ENCODE measurements at regions not wholly inside any gene's neighbourhood (a gene's known extent, or its start where the extent isn't known, plus 50 kb on each side); places are given as distances from the start of the nearest gene placed in this dataset.
"Not testable (repeated sequence)": the region's sequence is repeated elsewhere in the genome, so short reads cannot be mapped to it uniquely, and the experiment has no call there.

DNA sequence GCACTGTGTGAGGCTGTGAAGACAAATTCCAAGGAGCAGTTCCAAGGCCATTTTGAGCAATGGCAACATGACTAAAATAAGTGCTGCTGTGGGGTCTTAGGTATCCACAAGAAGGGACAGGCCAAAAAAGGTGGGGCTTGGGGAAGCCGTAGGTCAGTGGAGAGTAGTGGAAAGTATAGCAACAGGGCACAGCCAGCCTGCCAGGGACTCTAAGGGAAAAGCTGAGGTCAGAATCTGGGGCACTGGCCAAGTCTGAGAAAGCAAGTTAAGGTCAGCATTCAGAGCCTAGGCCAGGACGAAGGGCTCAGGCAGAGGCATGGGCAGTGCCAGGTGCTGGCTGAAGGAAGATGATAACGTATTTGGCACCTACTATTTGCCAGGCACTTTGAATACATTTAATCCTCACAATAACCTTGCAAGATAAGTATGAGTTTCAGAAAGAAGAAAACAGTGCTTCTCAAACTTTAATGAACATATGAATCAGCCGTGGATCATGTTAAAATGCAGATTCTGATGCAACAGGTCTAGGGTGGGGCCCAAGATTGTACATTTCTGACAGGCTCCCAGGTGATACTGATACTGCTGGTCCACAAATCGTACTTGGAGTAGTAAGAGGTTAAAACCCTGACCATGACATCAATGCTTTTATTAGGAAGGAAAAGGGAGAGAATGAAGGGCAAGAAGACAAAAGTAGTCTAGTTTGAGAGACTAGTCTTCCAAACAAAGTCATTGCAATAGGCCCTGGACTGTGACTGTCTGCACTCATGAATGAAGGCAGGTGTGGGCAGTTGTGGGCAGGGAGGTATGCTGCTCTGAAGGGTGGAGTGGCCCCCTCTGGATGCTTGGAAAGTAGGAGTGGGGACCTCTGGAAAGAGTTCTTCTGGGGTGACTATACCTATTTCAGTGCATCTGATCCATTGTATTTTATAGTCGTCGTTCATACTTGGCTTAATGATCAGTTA, 106.3 kb upstream of the ANKRD28 start:
- DNase-seq (ENCODE audit: low read depth in 2 of 2), result no peak

DNA sequence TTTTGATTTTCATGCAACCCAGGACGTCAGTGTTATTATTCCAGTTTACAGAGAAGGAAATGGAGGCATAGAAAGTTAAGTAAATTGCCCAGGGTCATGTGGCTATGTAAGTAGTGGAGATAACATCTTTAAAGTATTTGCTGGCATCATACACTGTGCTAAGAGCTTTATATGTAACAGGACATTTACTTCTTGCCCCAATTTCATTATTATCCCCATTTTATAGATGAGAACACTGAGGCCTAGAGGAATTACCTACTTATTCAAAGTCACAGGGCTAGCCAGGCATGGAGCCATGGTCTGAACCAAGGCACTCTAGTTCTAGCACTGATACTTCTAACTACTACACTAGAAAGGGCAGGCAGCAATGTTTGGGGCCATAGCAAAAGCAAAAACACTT, 107.3 kb upstream of the ANKRD28 start:
- DNase-seq (ENCODE audit: low read depth in 2 of 2), result no peak

DNA sequence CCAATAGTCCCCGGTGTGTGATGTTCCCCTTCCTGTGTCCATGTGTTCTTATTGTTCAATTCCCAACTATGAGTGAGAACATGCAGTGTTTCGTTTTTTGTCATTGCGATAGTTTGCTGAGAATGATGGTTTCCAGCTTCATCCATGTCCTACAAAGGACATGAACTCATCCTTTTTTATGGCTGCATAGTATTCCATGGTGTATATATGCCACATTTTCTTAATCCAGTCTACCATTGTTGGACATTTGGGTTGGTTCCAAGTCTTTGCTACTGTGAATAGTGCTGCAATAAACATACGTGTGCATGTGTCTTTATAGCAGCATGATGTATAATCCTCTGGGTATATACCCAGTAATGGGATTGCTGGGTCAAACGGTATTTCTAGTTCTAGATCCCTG, 109.6 kb upstream of the ANKRD28 start:
- DNase-seq (ENCODE audit: low read depth in 2 of 2), result not testable (repeated sequence)

DNA sequence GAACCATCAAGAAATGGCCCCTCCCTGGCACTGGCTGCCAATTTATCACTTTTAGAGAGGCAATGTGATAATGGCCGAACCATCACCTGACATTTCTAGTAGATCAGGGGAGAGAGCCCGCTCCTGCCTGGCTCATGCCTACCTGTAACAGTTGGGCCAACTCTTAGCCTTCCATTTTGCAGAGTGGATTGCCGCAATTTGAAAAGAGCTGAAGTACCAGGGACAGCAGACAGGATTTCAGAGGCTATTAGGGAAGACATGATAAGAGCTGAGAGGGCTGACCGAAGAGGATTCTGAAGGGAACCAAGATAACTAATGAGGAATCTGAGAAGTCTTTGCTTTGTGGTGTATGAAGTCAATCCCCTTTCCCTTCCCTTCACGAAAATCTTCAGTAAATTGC, 121.2 kb upstream of the ANKRD28 start:
- no peak for DNase-seq (ENCODE audit: low read depth in 2 of 2)

DNA sequence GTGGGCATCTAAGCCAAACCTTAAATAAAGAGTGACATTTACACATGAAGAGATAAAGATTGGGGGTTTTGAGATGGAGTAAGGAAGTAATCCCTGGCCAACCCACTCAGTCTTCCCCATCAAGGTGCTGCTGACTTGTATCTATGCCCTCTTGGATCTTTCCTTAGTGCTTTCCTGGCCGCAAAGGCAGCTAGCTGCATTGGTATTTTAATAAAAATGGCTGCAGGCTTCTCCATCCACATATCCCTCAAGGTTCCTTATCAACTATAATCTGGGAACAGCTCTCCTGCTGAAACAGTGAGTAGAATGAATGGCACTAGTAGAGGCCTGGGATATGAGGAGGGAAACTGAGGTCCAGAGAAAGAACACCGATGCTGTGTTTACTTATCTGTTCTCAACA, 122.2 kb upstream of the ANKRD28 start:
- DNase-seq (ENCODE audit: low read depth in 2 of 2), result no peak

DNA sequence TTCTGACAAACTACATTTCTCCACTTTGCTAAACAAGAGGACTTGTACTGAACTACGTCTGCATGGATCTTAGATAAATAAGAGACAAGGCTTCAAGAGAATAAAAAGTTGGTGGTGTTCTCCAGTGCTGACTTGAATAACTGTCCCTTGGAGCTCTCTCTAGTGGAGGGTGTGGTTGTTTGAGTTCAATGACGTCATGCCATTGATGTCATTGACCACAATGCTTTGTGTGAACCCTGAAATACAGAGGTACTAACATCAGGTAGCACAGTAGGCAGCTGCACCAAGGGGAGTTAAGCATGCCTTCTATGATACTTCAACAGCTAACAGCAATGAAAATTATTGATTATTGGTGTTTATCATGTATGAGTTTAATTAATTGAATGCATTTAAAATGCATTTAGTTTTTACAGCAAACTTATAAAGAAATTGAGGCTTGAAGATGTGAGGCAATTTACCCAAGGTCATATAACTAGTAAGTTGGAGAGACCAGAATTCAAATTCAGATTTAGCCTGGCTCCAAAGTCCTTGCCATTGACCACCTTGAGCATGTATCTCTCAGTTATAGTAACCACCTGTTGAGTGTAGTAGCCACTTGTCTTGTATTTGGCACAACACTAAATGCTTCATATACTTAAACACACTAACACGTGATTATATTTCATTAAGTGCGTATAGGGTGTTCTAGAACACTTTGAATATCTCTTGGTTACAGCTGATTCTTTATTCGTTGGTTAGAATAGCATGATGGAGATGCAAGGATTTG, 126.0 kb upstream of the ANKRD28 start:
- DNase-seq (ENCODE audit: low read depth in 2 of 2), result no peak

DNA sequence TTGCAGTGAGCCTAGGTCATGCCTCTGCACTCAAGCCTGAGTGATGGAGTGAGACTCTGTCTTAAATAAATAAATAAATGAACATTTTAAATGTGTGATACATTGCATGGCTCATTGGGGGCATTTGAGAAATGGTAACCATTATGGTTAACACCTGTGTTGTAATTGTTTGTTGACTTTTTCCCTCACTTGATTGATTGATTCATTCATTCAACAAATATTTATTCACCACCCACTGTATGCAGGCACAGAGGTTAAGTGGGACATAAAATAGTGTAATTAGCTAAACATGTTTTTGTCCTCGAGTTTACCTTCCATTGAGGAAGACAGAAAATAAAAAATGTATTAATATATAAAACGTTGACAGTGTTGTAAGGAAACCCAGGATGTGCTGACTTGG, 127.1 kb upstream of the ANKRD28 start:
- no peak for DNase-seq (ENCODE audit: low read depth in 2 of 2)

DNA sequence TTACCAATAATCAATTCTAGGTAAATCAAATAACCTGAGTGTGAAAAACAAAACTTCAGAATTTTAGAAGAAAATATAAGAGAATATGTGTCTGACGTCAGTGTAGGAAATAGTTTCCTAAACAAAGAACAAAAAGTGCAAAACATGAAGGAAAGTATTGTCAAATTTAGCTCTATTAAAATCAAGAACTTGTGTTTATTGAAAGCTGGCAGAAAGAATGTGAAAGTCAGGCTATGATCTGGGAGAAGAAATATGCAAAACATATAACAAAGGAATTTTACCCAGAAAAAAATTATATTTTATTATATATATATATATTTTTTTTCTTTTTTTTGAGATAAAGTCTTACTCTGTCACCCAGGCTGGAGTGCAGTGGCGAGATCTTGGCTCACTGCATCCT, 129.1 kb upstream of the ANKRD28 start:
- DNase-seq (ENCODE audit: low read depth in 2 of 2), result no peak

DNA sequence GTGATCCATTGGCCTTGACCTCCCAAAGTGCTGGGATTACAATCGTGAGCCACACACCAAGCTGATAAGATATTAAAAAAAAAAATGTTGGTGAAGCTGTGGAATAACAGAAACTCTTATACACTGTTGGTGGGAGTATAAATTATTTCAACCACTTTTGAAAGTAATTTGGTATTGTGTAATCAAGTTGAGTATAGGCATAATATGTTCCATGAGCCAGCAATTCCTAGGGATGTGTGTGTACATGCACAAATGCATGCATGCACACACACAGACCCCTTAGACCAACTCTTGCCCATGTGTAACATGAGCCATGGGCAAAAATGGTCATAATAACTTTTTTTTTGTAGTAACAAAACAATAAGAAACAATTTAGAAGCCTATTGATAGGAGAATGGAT, 130.2 kb upstream of the ANKRD28 start:
- no peak for DNase-seq (ENCODE audit: low read depth in 2 of 2)

DNA sequence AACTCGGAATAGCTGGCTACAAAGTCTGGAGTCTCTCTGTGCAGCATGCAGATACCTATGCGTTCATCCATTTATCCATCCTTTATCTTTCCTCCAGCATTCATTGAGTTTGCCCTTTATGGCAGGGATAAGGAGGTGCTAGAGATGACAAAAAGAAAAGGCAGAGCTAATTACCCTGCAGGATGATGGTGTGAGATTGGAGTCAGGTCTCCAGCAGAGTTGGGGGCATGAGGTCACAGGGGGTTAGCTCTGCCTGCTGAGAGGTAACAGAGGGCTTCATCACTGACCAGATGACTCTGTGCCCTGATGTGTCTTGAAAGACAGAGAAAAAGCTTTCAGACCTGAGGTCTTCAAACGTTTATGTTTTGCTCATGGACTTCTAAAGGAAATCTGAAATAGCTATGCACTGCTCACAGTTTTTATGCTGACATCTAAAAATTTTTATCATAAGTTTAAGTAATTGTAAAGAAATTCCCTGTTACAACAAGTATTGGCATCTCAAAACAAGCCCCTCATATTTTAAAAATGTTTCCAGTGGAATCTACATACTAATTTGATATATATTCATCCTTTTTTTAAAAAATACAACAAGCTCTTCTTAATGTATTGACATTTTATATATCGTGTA, 132.3 kb upstream of the ANKRD28 start:
- DNase-seq (ENCODE audit: low read depth in 2 of 2), result no peak

DNA sequence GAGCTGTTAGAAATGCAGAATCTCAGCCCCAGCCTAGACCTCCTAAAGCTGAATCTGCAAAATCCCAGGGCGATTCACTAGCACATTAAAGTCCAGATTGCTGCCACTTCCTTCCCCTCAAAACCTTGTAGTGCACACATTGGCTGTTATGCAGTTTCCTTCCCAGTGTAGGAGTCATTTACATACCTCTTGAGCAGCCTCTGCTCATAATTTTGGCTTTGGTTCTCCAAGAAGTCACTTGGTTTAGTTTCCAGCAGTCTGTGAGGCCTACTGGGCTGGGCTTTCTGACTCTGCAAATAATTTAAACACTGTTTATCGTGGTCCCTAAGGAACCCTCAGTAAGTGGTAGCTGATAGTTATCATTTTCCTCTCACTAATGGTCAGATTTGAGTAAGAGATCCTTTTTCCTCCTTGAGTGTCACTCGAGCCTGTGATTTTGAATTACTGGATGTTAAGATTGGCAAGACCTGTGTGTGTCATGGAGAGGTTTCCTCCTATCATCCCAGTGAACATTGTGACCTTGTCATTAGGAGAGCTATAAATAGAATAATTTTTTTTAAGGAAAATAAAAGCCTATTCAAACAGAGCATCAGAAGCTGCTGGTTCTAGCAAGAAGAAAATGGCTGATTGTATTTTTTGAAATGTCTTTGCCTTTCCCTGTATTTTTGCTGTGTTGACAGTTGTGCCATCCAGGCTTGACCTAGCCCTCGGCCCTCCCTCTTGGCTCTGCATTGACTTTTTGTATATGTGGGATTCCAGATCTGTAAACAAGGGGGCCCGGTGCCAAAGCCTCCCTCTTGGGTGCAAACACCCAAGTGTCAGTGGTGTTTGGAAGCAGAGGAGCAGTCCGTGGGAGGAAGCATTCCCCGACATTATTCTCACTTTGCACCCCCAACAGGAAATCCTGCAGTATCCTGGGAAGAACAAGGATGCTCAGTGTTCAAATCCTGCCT, 134.8 kb upstream of the ANKRD28 start:
- DNase-seq (ENCODE audit: low read depth in 2 of 2), result no peak

DNA sequence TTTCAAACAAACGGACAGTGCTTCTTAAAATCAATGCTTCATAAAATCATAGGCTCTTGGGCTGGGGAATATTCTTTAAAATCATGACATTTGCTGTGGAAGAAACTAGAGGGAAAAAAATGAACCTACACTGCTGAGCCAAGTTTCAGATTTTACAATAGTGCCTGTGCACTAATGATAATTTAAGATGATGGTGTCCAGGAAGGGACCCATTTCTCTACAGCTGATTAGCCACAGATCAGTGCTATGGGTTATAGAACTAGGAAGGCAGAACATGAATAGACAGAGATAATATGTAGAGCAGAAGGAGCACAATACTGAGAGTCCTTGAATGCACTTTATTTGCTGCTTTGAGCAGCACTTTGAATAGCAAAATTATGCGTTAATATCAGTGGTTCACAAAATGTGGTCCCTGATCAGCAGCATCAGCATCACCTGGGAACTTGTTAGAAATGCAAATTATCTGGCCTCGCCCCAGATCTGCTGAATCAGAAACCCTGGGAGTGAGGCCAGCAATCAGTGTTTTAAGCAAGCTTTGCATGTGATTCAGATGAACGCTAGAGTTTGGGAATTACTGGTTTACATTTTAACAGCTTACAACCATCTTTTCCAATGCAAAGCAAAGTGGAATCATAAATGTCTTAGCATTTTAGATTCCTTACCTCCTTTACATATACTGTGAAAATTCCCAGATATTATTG, 135.8 kb upstream of the ANKRD28 start:
- DNase-seq (ENCODE audit: low read depth in 2 of 2), result no peak

DNA sequence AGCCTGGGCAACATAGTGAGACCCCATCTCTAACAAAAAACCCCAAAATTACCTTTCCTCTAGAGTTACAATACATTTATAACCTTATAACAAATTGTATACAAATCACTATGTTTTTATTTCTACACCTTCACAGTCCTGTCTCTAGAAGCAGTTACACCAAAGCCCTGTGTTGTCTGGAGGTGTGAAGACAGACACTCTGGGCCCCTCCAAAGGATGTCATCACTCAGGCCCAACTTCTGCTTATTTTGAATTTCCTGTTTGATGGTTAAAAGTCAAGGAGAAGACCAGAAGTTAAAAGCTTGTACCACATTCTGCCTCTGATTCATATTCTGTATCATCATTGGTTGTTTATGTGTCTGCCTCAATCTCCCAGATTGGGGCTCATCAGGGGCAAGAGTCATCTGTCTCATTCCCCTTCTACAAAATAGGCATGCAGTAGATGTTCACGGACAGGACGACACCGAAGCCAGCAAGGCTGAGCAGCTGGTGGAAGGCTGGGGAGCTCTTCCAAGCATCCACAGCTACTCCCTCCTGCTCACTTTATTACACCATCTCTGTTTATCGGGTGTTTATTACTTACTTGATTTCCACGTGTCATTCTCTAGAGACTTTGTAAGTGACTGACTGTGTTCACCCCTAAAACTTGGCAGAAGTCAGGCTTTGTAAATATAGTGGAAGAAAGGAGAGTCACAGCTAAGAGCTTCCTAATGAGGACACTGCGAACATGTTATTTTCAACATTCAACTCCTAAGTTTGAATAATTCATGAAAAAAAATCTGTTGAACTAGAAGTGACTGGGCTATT, 136.8 kb upstream of the ANKRD28 start:
- DNase-seq (ENCODE audit: low read depth in 2 of 2), result no peak

DNA sequence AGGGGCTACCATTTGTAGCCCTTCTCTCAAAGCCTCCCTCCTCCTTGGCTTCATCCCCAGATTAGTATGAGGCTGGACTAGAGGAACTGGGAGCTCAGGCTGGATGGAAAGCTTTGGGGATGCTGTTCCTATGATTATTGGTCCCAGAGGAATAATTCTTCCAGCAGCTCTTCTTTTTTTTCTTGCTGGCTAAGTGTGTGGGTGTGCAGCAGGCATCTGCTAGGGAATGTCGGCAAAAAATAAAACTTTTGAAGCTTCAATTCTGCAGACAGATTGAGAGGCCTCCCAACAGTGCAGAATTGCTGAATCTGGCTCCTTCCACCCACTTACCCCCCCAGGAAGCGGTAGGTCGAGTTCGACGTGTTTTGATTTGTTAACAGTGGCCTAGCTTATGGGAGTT, 138.5 kb upstream of the ANKRD28 start:
- no peak for DNase-seq (ENCODE audit: low read depth in 2 of 2)

DNA sequence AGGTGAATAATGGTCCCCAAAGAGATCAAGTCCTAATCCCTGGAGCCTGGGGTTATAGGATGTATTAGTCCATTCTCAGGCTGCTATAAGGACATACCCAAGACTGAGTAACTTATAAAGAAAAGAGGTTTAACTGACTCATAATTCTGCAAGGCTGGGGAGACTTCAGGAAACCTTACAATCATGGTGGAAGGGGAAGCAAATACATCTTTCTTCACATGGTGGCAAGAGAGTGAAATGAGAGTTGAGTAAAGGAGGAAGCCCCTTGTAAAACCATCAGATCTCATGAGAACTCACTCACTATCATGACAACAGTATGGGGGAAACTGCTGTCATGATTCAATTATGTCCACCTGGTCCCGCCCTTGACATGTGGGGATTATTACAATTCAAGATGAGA, 142.9 kb upstream of the ANKRD28 start:
- DNase-seq (ENCODE audit: low read depth in 2 of 2), result no peak

DNA sequence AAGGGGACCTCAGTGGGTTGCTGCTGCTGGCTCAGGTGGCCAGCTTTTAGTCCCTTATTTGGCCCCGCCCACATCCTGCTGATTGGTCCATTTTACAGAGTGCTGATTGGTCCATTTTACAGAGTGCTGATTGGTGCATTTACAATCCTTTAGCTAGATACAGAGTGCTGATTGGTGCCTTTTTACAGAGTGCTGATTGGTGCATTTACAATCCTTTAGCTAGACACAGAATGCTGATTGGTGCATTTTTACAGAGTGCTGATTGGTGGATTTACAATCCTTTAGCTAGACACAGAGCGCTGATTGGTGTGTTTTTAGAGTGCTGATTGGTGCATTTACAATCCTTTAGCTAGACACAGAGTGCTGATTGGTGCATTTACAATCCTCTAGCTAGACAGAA, 143.7 kb upstream of the ANKRD28 start:
- DNase-seq (ENCODE audit: low read depth in 2 of 2), result not testable (repeated sequence)

DNA sequence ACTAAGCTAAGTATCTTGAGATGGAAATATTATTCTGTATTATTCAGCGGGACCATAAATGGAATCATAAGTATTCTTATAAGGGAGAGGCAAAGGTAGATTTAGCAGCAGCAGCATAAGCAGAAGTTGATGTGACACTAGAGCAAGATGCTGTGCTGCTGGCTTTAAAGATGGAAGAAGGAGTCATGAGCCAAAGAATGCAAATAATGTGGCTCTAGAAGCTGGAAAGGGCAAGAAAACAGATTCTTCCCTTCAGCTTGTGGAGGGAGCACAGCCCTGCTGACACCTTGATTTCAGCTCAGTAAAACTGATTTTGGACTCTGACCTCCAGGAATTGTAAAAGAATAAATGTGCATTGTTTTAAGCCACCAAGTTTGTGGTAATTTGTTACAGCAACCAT, 144.2 kb upstream of the ANKRD28 start:
- DNase-seq (ENCODE audit: low read depth in 2 of 2), result no peak

DNA sequence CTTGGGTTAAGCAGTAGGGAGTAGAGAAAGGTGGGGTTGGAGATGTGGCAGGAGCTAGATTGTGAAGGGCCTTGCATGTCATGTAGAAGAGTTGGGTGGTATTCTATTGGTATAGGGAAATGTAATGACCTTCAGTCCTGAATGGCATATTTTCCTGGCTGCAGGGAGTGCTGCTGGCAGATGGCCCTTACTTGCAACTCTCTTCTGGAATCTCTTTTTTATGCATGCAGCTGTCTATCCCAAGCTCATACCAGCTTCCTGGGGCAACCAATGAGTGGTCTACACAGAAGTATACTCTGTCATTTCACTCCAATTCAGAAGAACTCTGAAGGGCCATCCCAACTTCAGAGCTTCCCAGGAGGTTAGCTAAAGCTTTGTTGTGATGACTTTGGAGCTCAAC, 144.7 kb upstream of the ANKRD28 start:
- no peak for DNase-seq (ENCODE audit: low read depth in 2 of 2)

DNA sequence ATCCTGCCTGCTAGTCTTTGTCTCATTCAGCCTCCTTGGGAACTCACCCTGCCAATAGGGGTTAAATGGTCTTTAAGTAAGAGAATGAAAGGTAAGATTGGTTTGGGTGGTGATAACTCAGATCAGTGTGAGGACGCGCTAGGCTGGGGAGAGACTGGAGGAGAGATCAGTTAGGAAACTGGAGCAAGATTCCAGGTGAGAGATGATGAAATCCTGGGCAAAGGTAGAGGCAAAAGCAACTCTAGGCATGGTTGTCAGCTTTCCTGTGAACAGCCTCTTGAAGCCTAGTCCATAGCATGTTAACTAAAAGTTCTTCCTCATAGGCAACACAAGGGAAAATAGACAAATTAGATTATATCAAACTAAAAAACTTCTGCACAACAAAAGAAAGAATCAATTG, 145.2 kb upstream of the ANKRD28 start:
- no peak for DNase-seq (ENCODE audit: low read depth in 2 of 2)

DNA sequence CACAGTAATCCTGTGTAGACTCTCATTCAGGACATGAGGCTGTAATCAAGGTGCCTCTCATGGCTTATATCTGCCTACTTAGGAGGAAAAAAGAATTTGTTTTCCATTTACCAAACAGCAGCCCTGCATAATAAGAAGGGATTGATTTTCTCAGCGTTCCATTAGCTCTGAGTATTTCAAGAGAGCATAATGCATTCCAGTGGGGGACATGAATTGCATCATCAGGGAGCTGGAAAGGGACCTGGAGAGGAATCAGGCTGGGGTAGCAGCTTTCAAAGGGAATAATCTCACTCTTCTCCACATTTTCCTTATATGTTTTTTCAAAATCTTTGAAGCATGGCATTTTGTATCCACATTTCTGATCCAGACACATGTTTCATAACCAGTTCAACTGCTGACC, 150.6 kb upstream of the ANKRD28 start:
- DNase-seq (ENCODE audit: low read depth in 2 of 2), result no peak

Measured in stimulated activated CD8-positive, alpha-beta memory T cell treated with anti-CD3 and anti-CD28 coated beads, Interleukin-2, amount 100 ng/mL, for 1 hour (primary cell).